GM19397 (cell line): ENCODE measurements at regions not wholly inside any gene's neighbourhood (a gene's known extent, or its start where the extent isn't known, plus 50 kb on each side); places are given as distances from the start of the nearest gene placed in this dataset.

Source experiments
- ATAC-seq: cut with Tn5 transposase; IDR thresholded peaks from one replicate; pipeline ENCODE4 v1.9.1; 2021; ENCODE audit warnings: mild to moderate bottlenecking, moderate library complexity; ENCODE audit not compliant: unreplicated experiment

- no peak for ATAC-seq
Measured at GRCh38 chr7:69451715-69452114, 146.6 kb upstream of the AUTS2 start.

GRCh38 chr7:69452797-69453196 lies 145.5 kb upstream of the AUTS2 start:
- no peak for ATAC-seq

DNA sequence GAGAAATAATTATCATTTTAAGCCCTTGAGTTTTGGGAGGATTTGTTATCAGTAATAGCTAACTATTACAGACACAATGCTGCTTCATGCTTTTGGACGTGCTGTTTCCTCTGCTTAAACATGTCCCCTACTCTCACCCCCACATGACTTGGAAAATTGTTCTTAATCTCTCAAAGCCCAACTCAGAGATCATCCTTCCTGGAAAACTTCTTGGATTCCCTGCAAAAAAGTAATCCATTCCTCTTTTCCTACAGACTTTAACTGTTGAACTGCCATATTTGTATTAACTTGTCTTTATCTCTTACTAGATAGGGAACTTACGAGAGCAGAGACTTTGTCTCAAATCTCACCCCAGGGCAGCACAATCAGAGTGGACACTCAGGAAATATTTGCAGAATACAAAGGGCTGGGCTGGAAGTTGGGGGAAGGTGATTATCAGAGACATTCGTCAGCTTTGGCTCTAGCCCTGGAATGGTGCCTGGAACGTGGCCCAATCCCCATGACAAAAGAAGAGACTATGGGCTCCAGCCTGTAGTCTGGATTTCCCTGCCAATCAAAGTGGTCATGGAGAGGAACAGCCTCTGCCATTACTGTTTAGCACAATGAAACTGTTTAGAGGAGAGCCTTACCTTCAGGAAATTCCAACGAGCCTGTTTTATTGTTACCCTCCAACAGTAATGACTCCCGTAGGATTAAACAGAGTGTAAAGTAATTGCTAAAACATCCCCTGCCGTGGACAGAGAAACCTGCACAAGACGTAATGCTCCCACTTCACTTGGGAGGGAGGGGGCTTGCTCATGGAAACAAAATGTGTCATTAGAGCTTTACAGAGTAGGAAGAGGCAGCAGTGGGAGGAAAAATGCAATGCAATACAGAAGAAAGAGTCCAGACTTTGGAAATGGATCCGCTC lies 140.4 kb upstream of the AUTS2 start:
- no peak for ATAC-seq

GRCh38 chr7:69464035-69464434 lies 134.2 kb upstream of the AUTS2 start:
- ATAC-seq: no peak

- ATAC-seq: no peak
Measured at GRCh38 chr7:69465262-69465661, 133.0 kb upstream of the AUTS2 start.

DNA sequence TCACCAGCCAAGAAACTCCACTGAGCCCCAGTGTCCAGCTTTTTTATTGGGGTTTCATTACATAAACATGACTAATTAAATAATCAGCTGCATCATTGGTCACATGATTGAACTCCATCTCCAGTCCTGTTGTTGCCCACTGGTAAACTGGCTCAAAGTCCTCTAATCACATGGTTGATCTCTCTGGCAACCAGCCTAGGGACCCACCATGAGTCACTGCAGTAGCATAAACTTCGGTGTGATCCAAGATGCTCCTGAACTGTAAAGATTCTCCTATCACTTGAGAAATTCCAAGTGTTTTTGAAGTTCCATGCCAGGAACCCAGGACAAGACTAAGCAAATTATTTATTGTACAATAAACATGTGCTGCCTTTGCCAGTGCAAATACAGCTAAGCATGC lies 130.4 kb upstream of the AUTS2 start:
- no peak for ATAC-seq

DNA sequence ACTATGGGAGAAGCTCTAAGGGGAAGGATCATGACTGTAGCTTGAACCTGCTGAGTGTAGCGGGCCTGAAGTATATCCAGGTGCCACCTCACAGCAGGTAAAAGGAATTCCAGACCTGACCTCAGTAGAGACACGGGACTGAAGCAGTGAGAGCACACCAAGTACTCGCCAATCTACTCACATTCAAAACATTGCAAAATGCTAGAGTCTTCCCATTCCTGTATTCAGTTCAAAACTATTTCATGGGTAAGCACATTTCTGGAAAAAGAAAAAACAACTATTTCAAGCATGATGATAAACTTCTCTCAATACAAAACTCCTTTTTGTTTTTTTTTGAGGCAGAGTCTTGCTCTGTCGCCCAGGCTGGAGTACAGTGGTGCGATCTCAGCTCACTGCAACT lies 121.9 kb upstream of the AUTS2 start:
- no peak for ATAC-seq

GRCh38 chr7:69482676-69483075 lies 115.6 kb upstream of the AUTS2 start:
- no peak for ATAC-seq

DNA sequence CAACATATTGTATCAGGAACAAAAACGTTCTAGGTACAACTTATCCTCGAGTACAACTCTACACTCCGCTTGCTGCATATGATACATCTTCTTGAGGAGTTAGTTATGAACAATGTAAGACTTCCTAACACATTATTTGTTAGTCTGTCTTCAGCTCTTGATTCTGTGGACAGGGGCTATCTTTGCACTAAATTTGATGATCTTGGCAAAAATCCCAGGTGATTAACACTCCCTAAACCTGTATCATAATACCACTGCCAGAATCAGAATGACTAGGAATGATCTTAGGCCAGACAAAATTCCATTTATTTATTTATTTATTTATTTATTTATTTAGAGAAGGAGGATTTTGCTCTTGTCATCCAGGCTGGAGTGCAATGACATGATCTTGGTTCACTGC lies 108.7 kb upstream of the AUTS2 start:
- ATAC-seq: no peak

DNA sequence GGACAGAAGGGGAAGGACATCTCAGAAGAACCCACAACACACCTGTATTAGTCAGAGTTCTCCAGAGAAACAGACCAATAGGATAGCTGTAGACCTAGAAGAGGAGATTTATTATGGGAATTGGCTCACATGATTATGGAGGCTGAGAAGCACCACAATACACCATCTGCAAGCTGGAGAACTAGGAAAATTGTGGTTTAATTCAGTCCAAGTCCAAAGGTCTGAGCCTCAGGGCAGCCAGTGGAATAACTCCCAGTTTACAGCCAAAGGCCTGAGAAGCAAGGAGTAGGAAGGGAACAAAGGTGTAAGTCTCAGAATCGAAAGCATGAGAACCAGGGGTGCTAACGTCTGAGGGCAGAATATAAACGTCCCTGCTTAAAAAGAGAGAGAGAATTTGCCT lies 99.6 kb upstream of the AUTS2 start:
- no peak for ATAC-seq

GRCh38 chr7:69502358-69502757 lies 95.9 kb upstream of the AUTS2 start:
- ATAC-seq: no peak

GRCh38 chr7:69504733-69505420 lies 93.4 kb upstream of the AUTS2 start:
- ATAC-seq: no peak

DNA sequence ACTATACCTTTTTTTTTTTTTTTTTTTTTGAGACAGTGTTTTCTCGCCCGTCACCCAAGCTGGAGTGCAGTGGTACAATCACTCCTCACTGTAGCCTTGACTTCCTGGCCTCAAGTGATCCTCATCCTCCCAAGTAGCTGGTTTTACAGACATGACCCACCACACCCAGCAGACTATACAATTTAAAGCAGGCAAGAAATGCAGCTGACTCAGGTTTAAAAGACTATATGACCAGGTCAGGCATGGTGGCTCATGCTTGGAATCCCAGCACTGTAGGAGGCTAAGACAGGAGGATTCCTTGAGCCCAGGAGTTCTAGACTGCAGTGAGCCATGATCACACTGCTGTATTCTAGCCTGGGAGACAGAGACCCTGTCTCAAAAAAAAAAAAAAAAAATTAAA lies 89.5 kb upstream of the AUTS2 start:
- ATAC-seq: no peak

DNA sequence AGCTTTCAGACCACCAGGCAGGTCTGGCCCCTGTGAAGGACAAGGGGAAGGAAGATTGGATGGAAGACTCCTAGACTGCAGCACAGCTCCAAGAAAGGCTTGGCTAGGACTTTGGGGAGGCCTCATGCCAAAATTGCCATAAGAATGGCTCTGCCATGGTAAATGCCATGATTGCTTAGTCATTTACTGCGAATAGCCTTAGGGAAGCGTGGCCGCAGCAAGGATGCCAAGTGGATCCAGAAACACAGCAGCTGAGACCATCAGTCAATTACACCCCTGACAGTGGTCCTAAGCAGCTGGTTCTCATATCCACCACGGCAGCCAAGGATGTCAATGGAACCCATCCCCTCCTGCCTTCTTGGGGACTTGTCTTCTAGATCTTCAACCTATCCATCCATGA lies 88.2 kb upstream of the AUTS2 start:
- ATAC-seq: no peak

DNA sequence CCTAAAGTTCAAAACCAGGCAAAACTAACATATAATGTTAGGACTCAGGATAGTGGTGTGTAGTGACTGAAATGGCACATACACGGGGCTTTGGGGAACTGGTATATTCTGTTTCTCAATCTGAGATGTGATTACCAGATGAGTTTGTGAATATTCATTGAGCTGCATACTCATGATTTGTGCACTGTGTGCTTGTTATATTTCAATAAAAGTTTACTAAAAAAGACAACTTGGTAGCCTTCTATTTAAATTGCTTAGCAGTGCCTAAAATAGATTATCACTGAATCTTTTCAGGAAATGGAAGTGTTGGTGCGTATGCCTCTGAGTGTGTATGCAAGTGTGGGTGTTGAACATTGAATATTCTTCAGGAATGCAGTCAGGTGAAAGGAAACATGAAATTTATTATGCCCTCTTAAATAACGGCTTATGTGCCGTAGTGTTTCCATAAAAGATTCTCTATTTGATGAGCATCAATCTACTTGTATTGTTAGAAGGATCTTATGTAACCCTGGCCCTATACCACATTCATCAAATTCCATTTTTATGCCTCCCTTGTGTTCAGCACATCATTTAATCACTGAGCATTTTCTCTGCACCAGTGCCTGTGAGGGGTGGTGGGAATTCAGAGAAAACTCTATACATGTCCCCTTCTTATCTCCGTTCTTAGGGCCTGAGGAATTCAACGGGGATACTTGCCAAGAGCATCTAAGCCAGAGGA lies 82.6 kb upstream of the AUTS2 start:
- no peak for ATAC-seq

GRCh38 chr7:69516238-69516820 lies 81.9 kb upstream of the AUTS2 start:
- ATAC-seq: no peak

DNA sequence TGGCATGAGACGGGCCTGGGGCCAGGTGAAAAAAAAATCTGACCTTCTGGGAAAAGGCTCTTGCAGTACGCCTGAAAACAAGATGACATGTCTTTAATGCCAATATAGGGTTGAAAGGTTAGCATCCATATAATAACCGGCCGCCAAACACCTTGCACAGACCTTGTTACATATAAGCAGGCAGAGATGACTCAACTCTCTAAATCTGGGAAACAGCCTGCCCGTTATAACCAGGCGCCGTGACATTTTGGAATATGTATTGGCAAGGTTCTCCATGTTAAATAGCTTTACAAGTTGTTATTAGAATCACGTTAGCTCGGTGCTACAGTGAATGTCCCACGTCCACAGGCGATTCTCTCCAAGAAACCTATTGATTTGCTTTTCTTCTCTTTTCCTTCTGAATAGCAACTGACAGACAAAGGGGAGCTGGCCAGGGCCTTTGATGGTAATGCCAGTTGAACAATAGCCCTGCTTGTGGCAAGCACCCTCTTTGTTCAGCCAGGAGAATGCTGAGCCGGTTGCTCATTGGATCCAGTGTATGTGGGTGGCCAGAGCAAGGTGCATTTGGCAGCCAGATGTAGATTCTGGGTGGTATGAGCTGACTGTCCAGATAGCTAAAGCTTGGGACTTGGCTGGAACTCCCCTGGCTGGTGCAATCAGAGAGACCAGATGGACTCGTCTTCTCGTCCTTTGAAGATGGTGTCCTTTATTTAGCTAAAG lies 80.1 kb upstream of the AUTS2 start:
- ATAC-seq: no peak

- no peak for ATAC-seq
Measured at GRCh38 chr7:69518705-69519077, 79.6 kb upstream of the AUTS2 start.

DNA sequence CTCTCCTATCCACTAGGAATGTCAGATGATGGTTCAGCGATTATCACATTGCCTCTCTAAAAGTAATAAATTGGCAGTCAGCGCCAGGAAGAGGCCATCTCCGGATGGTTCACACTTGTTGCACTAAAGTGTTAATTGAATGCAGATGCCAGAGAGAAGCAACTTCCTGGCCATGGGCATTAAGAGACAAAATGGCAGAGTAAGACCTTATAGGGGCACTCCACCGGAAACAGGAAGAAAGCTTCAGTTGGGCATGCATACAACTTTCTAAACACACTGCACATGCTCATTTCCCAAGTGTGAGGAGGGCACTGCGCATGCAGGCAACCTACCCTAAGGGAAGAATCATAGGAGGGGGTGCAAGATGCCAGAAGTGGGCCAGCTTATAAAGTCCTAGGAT lies 71.7 kb upstream of the AUTS2 start:
- no peak for ATAC-seq

DNA sequence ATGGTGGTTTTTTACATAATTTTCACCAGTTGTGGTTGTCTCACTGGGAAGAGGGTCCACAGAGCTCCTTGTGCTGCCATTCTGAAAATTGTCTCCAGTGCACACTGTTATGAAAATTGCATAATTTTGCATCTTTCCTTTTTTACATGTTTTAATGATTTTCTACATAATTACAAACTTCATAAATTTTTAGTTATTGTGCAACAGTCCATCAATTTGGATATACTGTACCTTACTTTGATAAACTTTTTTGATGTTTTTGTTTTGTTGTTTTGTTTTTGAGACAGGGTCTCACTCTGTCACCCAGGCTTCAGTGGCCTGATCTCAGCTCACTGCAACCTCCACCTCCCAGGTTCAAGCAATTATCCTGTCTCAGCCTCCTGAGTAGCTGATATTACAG lies 70.6 kb upstream of the AUTS2 start:
- no peak for ATAC-seq

DNA sequence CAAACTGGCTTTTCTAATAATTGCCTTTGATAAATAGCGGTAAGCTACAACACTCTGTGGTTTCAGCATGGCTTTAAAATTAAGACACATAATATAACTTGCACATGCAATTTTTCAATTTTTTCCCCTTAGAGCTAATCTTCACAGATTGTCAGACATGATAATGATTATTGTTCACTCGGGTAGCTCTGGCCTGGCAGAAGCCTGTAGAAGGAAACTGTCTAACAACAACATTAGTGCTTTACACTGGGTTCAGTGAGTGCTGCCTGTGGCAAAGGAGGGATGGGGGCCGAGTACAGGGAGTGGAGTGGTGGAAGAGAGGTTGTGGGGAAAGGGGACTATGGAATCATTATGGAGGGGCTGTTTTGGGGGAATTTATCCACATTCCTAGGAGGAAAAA lies 67.2 kb upstream of the AUTS2 start:
- ATAC-seq: no peak
